ENCODE measurements at regions not wholly inside any gene's neighbourhood (a gene's known extent, or its start where the extent isn't known, plus 50 kb on each side); places are given as distances from the start of the nearest gene placed in this dataset.

DNA sequence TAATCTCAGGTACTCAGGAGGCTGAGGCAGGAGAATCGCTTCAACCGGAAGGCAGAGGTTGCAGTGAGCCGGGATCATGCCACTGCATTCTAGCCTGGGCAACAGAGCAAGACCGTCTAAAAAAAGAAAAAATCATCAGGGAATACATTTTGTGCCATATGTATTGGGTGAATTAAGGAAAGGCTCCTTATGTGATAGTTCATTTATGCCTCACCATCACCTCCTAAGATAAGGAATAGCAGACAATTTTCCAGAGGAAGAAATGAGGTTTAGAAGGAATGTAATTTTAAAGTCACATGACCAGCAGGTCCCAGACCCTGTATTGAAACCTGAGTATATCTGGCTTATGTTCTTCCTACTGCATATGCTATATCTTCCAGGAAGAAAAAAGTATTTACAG is 93.9 kb upstream of the FOXC1 start:
- TF ChIP-seq POLR2A (IDR thresholded peaks at IDR 0.05; ENCODE audit: low read length) = no peak
- no peak for TF ChIP-seq GATA1 (IDR thresholded peaks at IDR 0.05; ENCODE audit: low read depth, low read length)
